ENCODE measurements at regions not wholly inside any gene's neighbourhood (a gene's known extent, or its start where the extent isn't known, plus 50 kb on each side); places are given as distances from the start of the nearest gene placed in this dataset.

DNA sequence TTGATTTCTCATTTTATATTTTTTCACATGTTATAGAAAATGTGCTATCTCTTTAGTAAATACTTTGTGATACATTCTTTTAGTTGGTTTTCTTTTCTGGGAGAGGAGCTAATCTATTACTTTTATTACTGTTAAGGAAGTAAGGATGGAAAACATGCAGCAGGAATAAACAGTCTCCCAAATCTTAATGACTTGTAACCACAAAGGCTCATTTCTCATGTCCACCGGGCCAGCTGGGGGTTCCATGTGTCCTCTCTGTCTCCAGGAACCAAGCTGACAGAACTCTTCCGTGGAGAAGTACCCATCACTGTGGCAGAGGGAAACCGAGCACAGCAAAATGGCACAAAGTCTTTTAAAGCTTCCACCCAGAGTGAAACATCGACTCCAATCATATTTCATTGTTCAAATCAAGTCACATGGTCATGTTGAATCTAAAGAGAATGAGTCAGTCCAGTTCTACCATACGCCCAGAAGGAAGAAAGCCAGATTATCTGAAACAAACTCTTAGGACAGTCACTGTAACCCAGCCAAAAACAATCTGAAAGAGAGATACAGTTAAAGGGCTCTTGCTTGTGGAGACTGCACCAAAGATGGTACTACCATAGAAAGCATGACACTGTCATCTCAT lies 97.1 kb upstream of the CDH6 start:
- TF ChIP-seq PPARA (CRISPR knock-in tag; IDR thresholded peaks at IDR 0.05; ENCODE audit: borderline replicate concordance) (no peak), TCF4 (CRISPR knock-in tag; IDR thresholded peaks at IDR 0.05; ENCODE audit: borderline replicate concordance) (no peak), BACH2 (CRISPR knock-in tag; IDR thresholded peaks at IDR 0.05; ENCODE audit: borderline replicate concordance) (no peak), ZFP3 (CRISPR knock-in tag; IDR thresholded peaks at IDR 0.05) (no peak), CREB5 (CRISPR knock-in tag; IDR thresholded peaks at IDR 0.05; ENCODE audit: low read depth) (no peak), ZNF8 (CRISPR knock-in tag; IDR thresholded peaks at IDR 0.05) (no peak), RARB (CRISPR knock-in tag; IDR thresholded peaks at IDR 0.05) (no peak)
- TF ChIP-seq, protein P1, sequence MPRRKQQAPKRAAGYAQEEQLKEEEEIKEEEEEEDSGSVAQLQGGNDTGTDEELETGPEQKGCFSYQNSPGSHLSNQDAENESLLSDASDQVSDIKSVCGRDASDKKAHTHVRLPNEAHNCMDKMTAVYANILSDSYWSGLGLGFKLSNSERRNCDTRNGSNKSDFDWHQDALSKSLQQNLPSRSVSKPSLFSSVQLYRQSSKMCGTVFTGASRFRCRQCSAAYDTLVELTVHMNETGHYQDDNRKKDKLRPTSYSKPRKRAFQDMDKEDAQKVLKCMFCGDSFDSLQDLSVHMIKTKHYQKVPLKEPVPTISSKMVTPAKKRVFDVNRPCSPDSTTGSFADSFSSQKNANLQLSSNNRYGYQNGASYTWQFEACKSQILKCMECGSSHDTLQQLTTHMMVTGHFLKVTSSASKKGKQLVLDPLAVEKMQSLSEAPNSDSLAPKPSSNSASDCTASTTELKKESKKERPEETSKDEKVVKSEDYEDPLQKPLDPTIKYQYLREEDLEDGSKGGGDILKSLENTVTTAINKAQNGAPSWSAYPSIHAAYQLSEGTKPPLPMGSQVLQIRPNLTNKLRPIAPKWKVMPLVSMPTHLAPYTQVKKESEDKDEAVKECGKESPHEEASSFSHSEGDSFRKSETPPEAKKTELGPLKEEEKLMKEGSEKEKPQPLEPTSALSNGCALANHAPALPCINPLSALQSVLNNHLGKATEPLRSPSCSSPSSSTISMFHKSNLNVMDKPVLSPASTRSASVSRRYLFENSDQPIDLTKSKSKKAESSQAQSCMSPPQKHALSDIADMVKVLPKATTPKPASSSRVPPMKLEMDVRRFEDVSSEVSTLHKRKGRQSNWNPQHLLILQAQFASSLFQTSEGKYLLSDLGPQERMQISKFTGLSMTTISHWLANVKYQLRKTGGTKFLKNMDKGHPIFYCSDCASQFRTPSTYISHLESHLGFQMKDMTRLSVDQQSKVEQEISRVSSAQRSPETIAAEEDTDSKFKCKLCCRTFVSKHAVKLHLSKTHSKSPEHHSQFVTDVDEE (CRISPR knock-in tag; IDR thresholded peaks at IDR 0.05): no peak
- TF ChIP-seq, protein P2, sequence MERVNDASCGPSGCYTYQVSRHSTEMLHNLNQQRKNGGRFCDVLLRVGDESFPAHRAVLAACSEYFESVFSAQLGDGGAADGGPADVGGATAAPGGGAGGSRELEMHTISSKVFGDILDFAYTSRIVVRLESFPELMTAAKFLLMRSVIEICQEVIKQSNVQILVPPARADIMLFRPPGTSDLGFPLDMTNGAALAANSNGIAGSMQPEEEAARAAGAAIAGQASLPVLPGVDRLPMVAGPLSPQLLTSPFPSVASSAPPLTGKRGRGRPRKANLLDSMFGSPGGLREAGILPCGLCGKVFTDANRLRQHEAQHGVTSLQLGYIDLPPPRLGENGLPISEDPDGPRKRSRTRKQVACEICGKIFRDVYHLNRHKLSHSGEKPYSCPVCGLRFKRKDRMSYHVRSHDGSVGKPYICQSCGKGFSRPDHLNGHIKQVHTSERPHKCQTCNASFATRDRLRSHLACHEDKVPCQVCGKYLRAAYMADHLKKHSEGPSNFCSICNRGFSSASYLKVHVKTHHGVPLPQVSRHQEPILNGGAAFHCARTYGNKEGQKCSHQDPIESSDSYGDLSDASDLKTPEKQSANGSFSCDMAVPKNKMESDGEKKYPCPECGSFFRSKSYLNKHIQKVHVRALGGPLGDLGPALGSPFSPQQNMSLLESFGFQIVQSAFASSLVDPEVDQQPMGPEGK (CRISPR knock-in tag; IDR thresholded peaks at IDR 0.05; ENCODE audit: borderline replicate concordance): no peak

All from SK-N-SH treated with all-trans-retinoic acid at 6 μM for 48 hours (cell line).